ENCODE measurements at regions not wholly inside any gene's neighbourhood (a gene's known extent, or its start where the extent isn't known, plus 50 kb on each side); places are given as distances from the start of the nearest gene placed in this dataset.
A peak's percentile ranks its signal among the peaks of the same experiment; 100 is the strongest.

DNA sequence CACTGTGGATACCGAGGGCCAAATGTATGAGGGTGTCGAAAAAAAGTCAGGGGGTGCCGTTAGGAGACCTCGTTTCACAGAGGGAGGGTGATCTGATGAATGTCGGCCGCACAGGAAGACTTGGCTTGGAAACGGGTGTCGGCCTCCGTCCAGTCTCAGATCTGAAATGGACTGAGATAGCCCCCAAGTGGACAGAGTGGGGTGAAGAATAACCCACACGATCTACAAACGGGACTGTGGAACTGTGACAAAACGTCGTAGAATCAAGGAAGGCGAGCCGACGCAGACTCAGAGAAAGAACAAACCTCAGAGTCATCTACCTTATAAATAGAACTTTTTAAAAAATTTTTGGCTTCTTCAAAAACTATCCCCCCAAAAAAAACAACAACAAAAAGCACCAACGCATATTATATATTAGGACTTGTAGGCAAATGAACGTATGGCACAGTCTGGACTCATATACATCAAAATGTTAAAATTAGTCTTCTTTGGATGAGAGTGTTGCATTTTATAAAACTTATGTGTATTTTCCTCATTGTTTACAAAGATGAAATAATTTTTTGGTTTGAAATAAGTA lies 63.8 kb upstream of the IRF2 start:
- intact Hi-C loops (cut with micrococcal nuclease): loop anchor here (10.0 kb wide), 3 partner anchors 287 to 1033 kb away; partner anchors contain the start of genes ACSL1, CFAP97, ING2 and SNX25
- Mint-ChIP-seq H3K27ac (peak overlapping the region; percentile 94), H3K4me3 (peak overlapping the region; percentile 91), H3K36me3 (ENCODE audit: low read depth) (no peaks in the 10 kb centered on the region), H3K4me1 (ENCODE audit: low read depth) (peaks cover 64% of the 10 kb centered on the region), H3K9me3 (no peaks in the 10 kb centered on the region), H3K27me3 (ENCODE audit: insufficient read depth) (no peaks in the 10 kb centered on the region)
- DNase-seq (ENCODE audit: low spot score): peak; percentile 55

DNA sequence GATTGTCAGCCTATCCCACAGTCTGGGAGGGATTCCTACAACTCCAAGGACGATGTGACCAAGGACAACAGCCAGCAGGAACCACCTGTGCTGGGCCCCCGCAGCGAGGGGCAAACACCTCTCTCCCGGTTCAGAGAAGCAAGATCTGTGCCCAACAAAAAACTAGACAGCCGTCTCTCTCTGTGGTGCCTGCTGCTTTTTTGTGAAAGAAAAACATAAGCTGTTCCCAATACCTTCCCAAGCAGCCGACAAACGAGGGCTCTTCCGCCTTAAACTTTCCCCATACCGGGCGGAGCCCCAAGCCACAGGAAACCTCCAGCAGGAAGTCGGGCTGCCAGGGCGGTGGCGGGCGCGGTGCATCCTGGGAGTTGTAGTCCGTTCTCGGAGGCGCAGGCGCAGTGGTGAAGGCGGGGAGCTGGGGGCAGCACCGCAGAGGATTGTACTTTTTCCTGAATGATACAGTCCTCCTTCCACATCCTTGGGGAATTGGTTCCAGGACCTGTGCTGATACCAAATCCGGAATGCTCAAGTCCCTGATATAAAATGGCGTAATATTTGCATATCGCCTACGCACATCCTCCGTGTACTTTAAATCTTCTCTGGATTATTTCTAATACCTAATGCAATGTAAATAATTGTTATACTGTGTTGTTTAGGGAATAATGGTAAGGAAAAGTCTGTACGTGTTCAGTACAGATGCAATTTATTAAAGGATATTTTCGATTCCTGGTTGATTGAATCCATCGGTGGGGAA lies 63.1 kb upstream of the IRF2 start:
- no peaks in the 10 kb centered on the region for H3K27me3 Mint-ChIP-seq (ENCODE audit: insufficient read depth)
- intact Hi-C loops (cut with micrococcal nuclease): loop anchor here (1.0 to 10.0 kb wide), 9 partner anchors 78 to 1093 kb away; partner anchors contain the start of genes ACSL1, CASP3, CDKN2AIP and CENPU
- H3K36me3 Mint-ChIP-seq (ENCODE audit: low read depth): no peaks in the 10 kb centered on the region
- H3K4me3 Mint-ChIP-seq: peak overlapping the region; percentile 91
- peak overlapping the region; percentile 94 for H3K27ac Mint-ChIP-seq
- peak; percentile 87 for DNase-seq (ENCODE audit: low spot score)
- H3K9me3 Mint-ChIP-seq: no peaks in the 10 kb centered on the region
- H3K4me1 Mint-ChIP-seq (ENCODE audit: low read depth): peaks cover 63% of the 10 kb centered on the region

DNA sequence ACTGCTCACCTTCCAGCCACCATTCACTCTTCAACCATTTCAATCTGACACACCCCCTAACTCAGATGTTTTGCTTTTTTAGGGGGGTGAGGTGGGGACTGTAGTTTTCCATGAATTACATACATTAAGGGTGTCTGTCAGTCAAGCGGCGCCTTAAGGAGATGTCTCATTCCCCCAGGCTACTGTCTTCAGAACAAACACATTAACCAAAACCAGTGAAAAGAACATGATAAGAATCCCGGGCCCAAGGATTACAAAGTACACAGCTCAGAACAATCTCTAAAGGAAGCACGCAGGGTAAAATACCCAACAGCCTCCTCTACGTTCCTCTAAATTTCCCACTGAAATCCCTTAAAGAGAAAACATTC lies 62.5 kb upstream of the IRF2 start:
- Mint-ChIP-seq H3K4me1 (ENCODE audit: low read depth) (peaks cover 58% of the 10 kb centered on the region), H3K27me3 (ENCODE audit: insufficient read depth) (no peaks in the 10 kb centered on the region), H3K4me3 (peak overlapping the region; percentile 91), H3K27ac (peak overlapping the region; percentile 94), H3K36me3 (ENCODE audit: low read depth) (no peaks in the 10 kb centered on the region), H3K9me3 (no peaks in the 10 kb centered on the region)
- intact Hi-C loops (cut with micrococcal nuclease): loop anchor here (1.0 to 10.0 kb wide), 9 partner anchors 78 to 1092 kb away; partner anchors contain the start of genes ACSL1, CASP3, CDKN2AIP and CENPU
- no peak for DNase-seq (ENCODE audit: low spot score)

DNA sequence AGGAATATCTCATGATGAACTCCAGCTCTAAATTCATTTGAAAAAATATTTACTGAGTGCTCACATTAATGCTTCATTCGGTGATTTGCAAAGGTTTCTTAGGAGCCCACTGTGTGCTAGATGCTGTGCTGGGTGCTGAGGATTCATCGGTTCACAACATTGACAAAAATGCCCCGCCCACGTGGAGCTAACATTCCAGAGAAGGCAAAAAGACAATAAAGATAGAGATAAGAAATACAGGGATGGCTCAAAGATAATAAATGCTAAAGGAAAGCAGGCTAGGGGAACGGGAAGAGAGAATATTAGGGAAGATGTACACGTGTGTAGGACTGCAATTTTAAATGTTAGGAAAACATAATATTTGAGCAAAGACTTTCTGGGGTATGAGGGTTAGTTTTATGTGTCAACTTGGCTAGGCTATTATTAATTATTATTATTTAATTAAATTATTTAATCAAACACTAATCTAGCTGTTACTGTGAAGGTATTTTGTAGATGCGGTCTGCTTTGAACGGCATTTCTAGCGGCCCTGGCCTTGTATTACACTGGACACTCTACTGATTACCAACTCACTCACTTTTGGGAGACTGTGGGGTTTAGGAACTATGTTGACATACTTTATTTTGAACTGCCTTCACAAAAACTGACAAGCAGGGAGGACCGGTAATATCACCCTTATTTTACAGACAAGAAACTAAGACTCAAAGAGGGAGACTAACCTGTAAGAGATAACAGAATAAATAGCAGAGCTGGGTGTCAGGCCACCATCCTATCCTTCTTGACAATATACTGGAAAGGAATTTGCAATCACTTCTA lies 61.9 kb upstream of the IRF2 start:
- intact Hi-C loops (cut with micrococcal nuclease): loop anchor here (2.0 to 10.0 kb wide), 5 partner anchors 271 to 1091 kb away; partner anchors contain the start of genes ACSL1, CDKN2AIP, CFAP97 and ING2
- no peak for DNase-seq (ENCODE audit: low spot score)
- Mint-ChIP-seq H3K36me3 (ENCODE audit: low read depth) (no peaks in the 10 kb centered on the region), H3K4me1 (ENCODE audit: low read depth) (peaks cover 52% of the 10 kb centered on the region), H3K27me3 (ENCODE audit: insufficient read depth) (no peaks in the 10 kb centered on the region), H3K4me3 (peak overlapping the region; percentile 91), H3K9me3 (no peaks in the 10 kb centered on the region), H3K27ac (peak overlapping the region; percentile 94)

DNA sequence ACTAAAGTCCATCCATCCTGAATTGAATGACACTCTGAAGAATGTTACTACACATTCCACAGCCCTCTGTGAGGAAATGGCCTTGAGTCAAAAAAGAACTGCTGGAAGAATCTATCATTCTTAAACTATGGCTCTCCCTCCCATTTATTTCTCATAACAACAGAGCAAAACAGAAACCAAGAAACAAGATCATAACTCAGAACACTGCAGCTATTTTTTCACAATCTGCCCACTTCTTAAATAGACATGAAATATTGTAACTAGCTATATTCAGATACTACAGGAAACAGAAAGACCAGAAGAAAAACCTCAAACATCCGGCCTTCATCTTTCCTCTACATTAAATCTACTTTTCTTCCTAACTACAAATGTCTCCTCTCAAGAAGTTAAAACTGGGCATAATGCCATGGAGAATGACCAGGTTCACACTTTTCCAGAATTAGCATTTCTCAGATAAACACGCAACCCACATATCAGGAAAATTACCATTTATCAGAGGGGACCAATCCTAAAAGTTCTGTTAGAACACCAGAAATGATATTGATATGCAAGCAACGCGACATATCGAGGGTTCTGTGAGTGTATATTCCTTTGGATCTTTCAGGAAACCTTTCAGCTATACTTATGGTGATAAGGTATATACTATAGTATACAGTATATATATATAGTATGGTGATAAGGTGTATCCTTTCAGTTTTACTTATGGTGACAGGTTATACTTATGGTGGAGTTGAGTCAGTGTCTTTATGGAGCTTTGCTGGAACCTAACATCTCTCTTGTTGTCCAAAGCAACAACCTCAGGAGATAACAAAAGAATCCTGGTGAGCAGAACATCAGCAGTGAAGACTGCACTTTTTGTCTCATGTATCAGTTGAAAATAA lies 60.4 kb upstream of the IRF2 start:
- no peaks in the 10 kb centered on the region for H3K27me3 Mint-ChIP-seq (ENCODE audit: insufficient read depth)
- peak overlapping the region; percentile 82 for H3K4me3 Mint-ChIP-seq
- no peaks in the 10 kb centered on the region for H3K9me3 Mint-ChIP-seq
- intact Hi-C loops (cut with micrococcal nuclease): loop anchor here (1.0 to 10.0 kb wide), 13 partner anchors 20 to 1030 kb away; partner anchors contain the start of genes ACSL1, CFAP97, ING2 and IRF2
- no peak for DNase-seq (ENCODE audit: low spot score)
- H3K4me1 Mint-ChIP-seq (ENCODE audit: low read depth): peaks cover 52% of the 10 kb centered on the region
- H3K36me3 Mint-ChIP-seq (ENCODE audit: low read depth): no peaks in the 10 kb centered on the region
- H3K27ac Mint-ChIP-seq: peak overlapping the region; percentile 88

DNA sequence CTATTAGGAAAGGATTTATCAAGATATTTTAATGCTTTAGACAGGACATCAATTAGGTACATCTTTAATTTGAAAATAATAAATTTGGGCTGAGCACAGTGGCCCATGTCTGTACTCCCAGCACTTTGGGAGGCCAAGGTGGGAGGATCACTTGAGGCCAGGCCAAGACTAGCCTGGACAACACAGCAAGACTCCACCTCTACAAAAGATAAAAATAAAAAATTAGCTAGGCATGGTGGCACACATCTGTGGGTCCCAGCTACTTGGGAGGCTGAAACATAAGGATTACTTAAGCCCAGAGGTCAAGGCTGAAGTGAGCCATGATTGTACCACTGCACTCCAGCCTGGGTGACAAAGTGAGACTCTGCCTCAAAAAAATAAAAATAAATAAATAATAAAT lies 59.6 kb upstream of the IRF2 start:
- intact Hi-C loops (cut with micrococcal nuclease): loop anchor here (1.0 to 10.0 kb wide), 13 partner anchors 20 to 1029 kb away; partner anchors contain the start of genes ACSL1, CFAP97, ING2 and IRF2
- H3K36me3 Mint-ChIP-seq (ENCODE audit: low read depth): no peaks in the 10 kb centered on the region
- no peak for DNase-seq (ENCODE audit: low spot score)
- H3K4me3 Mint-ChIP-seq: no peak overlapping the region
- no peaks in the 10 kb centered on the region for H3K9me3 Mint-ChIP-seq
- peak overlapping the region; percentile 68 for H3K27ac Mint-ChIP-seq
- H3K4me1 Mint-ChIP-seq (ENCODE audit: low read depth): peaks cover 60% of the 10 kb centered on the region
- H3K27me3 Mint-ChIP-seq (ENCODE audit: insufficient read depth): no peaks in the 10 kb centered on the region

DNA sequence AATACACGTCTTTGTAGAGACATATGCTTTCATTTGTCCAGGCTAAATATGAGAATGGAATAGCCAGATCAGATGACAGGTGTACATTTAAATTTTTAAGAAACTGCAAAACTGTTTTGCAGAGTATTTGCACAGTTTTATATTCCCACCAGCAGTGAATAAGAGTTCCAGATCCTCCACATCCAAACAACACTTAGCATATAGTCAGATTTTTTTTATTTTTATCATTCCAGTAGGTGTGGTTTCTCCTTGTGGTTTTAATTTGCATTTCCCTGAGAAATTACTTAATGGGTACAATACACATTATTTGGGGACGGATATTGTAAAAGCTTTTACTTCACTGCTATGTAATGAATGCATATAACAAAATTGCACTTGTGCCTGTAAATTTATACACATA lies 56.7 kb upstream of the IRF2 start:
- no peak overlapping the region for H3K4me3 Mint-ChIP-seq
- peaks cover 44% of the 10 kb centered on the region for H3K4me1 Mint-ChIP-seq (ENCODE audit: low read depth)
- H3K27ac Mint-ChIP-seq: no peak overlapping the region
- peaks cover 4% of the 10 kb centered on the region for H3K9me3 Mint-ChIP-seq
- intact Hi-C loops (cut with micrococcal nuclease): loop anchor here (10.0 kb wide), 3 partner anchors 294 to 1026 kb away; partner anchors contain the start of genes ACSL1, CFAP97, ING2 and SNX25
- H3K36me3 Mint-ChIP-seq (ENCODE audit: low read depth): peaks cover 2% of the 10 kb centered on the region
- no peaks in the 10 kb centered on the region for H3K27me3 Mint-ChIP-seq (ENCODE audit: insufficient read depth)
- no peak for DNase-seq (ENCODE audit: low spot score)

DNA sequence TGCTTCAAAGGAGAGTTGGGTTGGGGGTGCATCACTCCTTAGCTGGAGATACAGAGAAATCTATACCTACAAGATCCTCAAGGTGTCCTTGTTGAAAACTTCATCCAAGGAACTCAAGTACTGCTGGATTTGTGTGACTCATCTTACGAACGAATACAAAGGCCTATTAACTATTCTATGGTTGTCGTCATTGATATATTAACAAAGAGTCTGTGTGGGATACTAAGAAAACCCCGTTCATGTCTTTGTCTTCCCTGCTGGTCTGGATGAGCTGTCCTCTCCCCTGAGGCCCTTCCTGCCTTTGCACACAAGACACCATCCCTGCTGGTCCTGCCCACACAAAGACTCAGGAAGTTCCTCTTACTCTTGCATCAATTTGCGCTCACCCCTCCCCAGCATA lies 54.9 kb upstream of the IRF2 start:
- Mint-ChIP-seq H3K27ac (no peak overlapping the region), H3K9me3 (peaks cover 19% of the 10 kb centered on the region)
- intact Hi-C loops (cut with micrococcal nuclease): no loop called here

DNA sequence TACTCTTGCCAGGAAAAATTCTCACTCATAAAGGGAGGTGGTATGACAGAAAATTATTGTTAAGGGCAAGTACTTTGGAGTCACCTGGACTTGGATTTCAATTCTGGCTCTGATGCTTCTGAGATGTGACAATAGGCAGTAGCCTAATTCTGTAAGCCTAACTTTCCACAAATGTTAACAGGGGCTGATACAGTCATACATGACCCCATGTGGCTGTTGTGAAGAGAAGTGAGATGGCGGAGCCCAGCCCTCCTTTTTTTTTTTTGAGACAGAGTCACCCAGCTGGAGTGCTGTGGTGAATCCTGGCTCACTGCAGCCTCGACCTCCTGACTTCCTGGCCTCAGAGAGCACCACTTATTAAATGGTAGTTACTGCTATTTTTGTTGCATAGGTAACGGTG lies 54.4 kb upstream of the IRF2 start:
- H3K9me3 Mint-ChIP-seq: peaks cover 23% of the 10 kb centered on the region
- no peak overlapping the region for H3K27ac Mint-ChIP-seq
- intact Hi-C loops (cut with micrococcal nuclease): no loop called here
- H3K36me3 Mint-ChIP-seq (ENCODE audit: low read depth): peaks cover 17% of the 10 kb centered on the region
- H3K4me1 Mint-ChIP-seq (ENCODE audit: low read depth): peaks cover 24% of the 10 kb centered on the region
- peaks cover 2% of the 10 kb centered on the region for H3K27me3 Mint-ChIP-seq (ENCODE audit: insufficient read depth)
- H3K4me3 Mint-ChIP-seq: no peak overlapping the region
- no peak for DNase-seq (ENCODE audit: low spot score)

More for the DNA sequence above, 54.9 kb upstream of the IRF2 start:
- H3K4me1 Mint-ChIP-seq (ENCODE audit: low read depth): peaks cover 27% of the 10 kb centered on the region
- H3K4me3 Mint-ChIP-seq: no peak overlapping the region
- peaks cover 2% of the 10 kb centered on the region for H3K27me3 Mint-ChIP-seq (ENCODE audit: insufficient read depth)
- peaks cover 14% of the 10 kb centered on the region for H3K36me3 Mint-ChIP-seq (ENCODE audit: low read depth)
- DNase-seq (ENCODE audit: low spot score): no peak

DNA sequence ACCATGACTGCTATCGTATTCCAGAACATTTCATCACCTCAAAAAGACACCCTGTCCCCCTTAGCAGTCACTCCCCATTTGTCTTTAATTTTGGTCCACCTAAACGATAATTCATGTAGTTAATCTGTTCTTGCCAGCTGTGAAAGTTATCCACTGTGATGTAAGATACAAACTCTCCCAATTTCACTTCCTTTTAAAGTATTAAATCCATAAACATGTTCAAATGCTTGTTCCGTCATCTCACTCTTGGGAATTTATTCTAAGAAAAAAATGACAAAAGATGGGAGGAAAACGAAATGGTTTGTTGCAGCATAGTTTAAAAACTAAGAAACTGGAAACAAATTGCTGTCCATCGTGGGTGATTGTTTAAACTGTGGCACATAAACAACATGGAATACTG lies 53.7 kb upstream of the IRF2 start:
- DNase-seq (ENCODE audit: low spot score): no peak
- peaks cover 19% of the 10 kb centered on the region for H3K4me1 Mint-ChIP-seq (ENCODE audit: low read depth)
- intact Hi-C loops (cut with micrococcal nuclease): no loop called here
- H3K27ac Mint-ChIP-seq: no peak overlapping the region
- H3K27me3 Mint-ChIP-seq (ENCODE audit: insufficient read depth): peaks cover 2% of the 10 kb centered on the region
- peaks cover 17% of the 10 kb centered on the region for H3K36me3 Mint-ChIP-seq (ENCODE audit: low read depth)
- peaks cover 27% of the 10 kb centered on the region for H3K9me3 Mint-ChIP-seq
- H3K4me3 Mint-ChIP-seq: no peak overlapping the region

DNA sequence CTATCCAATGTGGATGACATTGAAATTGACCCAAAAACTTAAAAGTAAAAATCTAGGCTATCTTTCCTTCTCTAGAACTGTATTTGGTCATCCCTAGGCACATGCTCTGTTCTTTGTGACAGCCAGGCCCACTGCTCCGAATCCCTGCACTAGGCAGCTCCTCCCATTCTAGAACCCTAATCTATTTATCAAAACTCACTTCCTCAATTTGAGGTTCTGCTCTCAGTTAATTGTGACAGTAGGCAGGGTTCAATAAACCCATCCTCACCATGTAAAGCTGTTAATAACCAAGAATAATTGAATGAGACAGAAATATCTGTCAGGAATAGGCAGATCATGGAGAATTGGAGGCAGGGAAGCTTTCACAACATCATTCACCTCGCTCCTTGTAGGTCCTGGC lies 51.9 kb upstream of the IRF2 start:
- DNase-seq (ENCODE audit: low spot score): no peak
- Mint-ChIP-seq H3K27ac (no peak overlapping the region), H3K27me3 (ENCODE audit: insufficient read depth) (peaks cover 2% of the 10 kb centered on the region), H3K9me3 (peaks cover 32% of the 10 kb centered on the region), H3K4me3 (no peak overlapping the region), H3K4me1 (ENCODE audit: low read depth) (peaks cover 19% of the 10 kb centered on the region), H3K36me3 (ENCODE audit: low read depth) (peaks cover 18% of the 10 kb centered on the region)
- intact Hi-C loops (cut with micrococcal nuclease): no loop called here
